Muscle of leg (tissue), 3 donors: ENCODE measurements at regions not wholly inside any gene's neighbourhood (a gene's known extent, or its start where the extent isn't known, plus 50 kb on each side); places are given as distances from the start of the nearest gene placed in this dataset.
A peak's percentile ranks its signal among the peaks of the same experiment; 100 is the strongest.

Experiments used
- DNase-seq: peaks from one replicate; pipeline ENCODE4 v3.0.0; 2013
- H3K27ac ChIP-seq: one replicate; pipeline ENCODE4 v1.5.1; 2013; ENCODE audit warnings: mild to moderate bottlenecking, low read length, control low read depth
- H3K27me3 ChIP-seq: one replicate; pipeline ENCODE4 v1.6.1; 2013; ENCODE audit warnings: low read length; ENCODE audit not compliant: control insufficient read depth, insufficient read depth
- H3K36me3 ChIP-seq: one replicate; pipeline ENCODE4 v1.6.1; 2013; ENCODE audit warnings: low read length; ENCODE audit not compliant: control insufficient read depth, insufficient read depth
- H3K4me1 ChIP-seq: one replicate; pipeline ENCODE4 v1.6.1; 2013; ENCODE audit warnings: low read length; ENCODE audit not compliant: control insufficient read depth, insufficient read depth
- H3K4me3 ChIP-seq: one replicate; pipeline ENCODE4 v1.5.1; 2013; ENCODE audit warnings: low read length, control low read depth
- H3K9me3 ChIP-seq: replicated peaks from 2 replicates; pipeline ENCODE4 v1.6.1; 2013; ENCODE audit warnings: low read depth, low read length; ENCODE audit not compliant: control insufficient read depth
- WGBS: methylation state at CpG from one replicate; pipeline ENCODE4 v1.1.5; 2013; ENCODE audit warnings: missing lambda C conversion rate; ENCODE audit not compliant: insufficient coverage; 5-methylcytosine and 5-hydroxymethylcytosine counted together

GRCh38 chr1:163928651-163929050 lies 606.9 kb downstream of the NUF2 start:
- Histone ChIP-seq H3K4me3 (no peak overlapping the region), H3K9me3 (no peaks in the 10 kb centered on the region), H3K36me3 (no peaks in the 10 kb centered on the region), H3K27me3 (no peaks in the 10 kb centered on the region), H3K4me1 (no peaks in the 10 kb centered on the region), H3K27ac (no peak overlapping the region)
- peak; percentile 70 for DNase-seq

GRCh38 chr1:163932901-163933300 lies 611.1 kb downstream of the NUF2 start:
- no peak overlapping the region for H3K27ac ChIP-seq
- DNase-seq: no peak
- no peaks in the 10 kb centered on the region for H3K36me3 ChIP-seq
- no peaks in the 10 kb centered on the region for H3K9me3 ChIP-seq
- no peaks in the 10 kb centered on the region for H3K27me3 ChIP-seq
- H3K4me1 ChIP-seq: no peaks in the 10 kb centered on the region
- 56% methylated on average over 1 of the region's 3 CpGs for WGBS
- H3K4me3 ChIP-seq: no peak overlapping the region

GRCh38 chr1:163933437-163933836 lies 611.7 kb downstream of the NUF2 start:
- H3K27me3 ChIP-seq: no peaks in the 10 kb centered on the region
- H3K36me3 ChIP-seq: no peaks in the 10 kb centered on the region
- WGBS: 38% methylated on average over 1 of the region's 3 CpGs
- no peaks in the 10 kb centered on the region for H3K4me1 ChIP-seq
- no peak overlapping the region for H3K27ac ChIP-seq
- no peak overlapping the region for H3K4me3 ChIP-seq
- H3K9me3 ChIP-seq: no peaks in the 10 kb centered on the region
- no peak for DNase-seq

- no peak overlapping the region for H3K4me3 ChIP-seq
- no peak for DNase-seq
- WGBS: 100% methylated on average over 1 of the region's 3 CpGs
- H3K27ac ChIP-seq: no peak overlapping the region
- no peaks in the 10 kb centered on the region for H3K4me1 ChIP-seq
- H3K27me3 ChIP-seq: no peaks in the 10 kb centered on the region
- H3K9me3 ChIP-seq: no peaks in the 10 kb centered on the region
- H3K36me3 ChIP-seq: no peaks in the 10 kb centered on the region
Measured at GRCh38 chr1:163935738-163936374, 614.1 kb downstream of the NUF2 start.

GRCh38 chr1:163959622-163960021 lies 599.4 kb upstream of the PBX1 start:
- no peak overlapping the region for H3K4me3 ChIP-seq
- H3K4me1 ChIP-seq: no peaks in the 10 kb centered on the region
- no peak overlapping the region for H3K27ac ChIP-seq
- no peak for DNase-seq
- no CpG with 5 or more reads among the region's 1 CpG for WGBS
- H3K9me3 ChIP-seq: peaks cover 11% of the 10 kb centered on the region
- no peaks in the 10 kb centered on the region for H3K36me3 ChIP-seq
- no peaks in the 10 kb centered on the region for H3K27me3 ChIP-seq

GRCh38 chr1:163970151-163970550 lies 588.8 kb upstream of the PBX1 start:
- Histone ChIP-seq H3K4me3 (no peak overlapping the region), H3K36me3 (no peaks in the 10 kb centered on the region), H3K27ac (no peak overlapping the region), H3K27me3 (no peaks in the 10 kb centered on the region), H3K9me3 (no peaks in the 10 kb centered on the region), H3K4me1 (no peaks in the 10 kb centered on the region)
- WGBS: no CpG with 5 or more reads among the region's 2 CpGs
- no peak for DNase-seq

GRCh38 chr1:163970699-163971098 lies 588.3 kb upstream of the PBX1 start:
- no peaks in the 10 kb centered on the region for H3K27me3 ChIP-seq
- H3K9me3 ChIP-seq: no peaks in the 10 kb centered on the region
- H3K4me3 ChIP-seq: no peak overlapping the region
- H3K27ac ChIP-seq: no peak overlapping the region
- WGBS: no CpG with 5 or more reads among the region's 4 CpGs
- no peak for DNase-seq
- H3K36me3 ChIP-seq: no peaks in the 10 kb centered on the region
- H3K4me1 ChIP-seq: no peaks in the 10 kb centered on the region

- DNase-seq: no peak
- H3K4me3 ChIP-seq: no peak overlapping the region
- no peaks in the 10 kb centered on the region for H3K4me1 ChIP-seq
- no peaks in the 10 kb centered on the region for H3K9me3 ChIP-seq
- no peaks in the 10 kb centered on the region for H3K27me3 ChIP-seq
- no peak overlapping the region for H3K27ac ChIP-seq
- no peaks in the 10 kb centered on the region for H3K36me3 ChIP-seq
Measured at GRCh38 chr1:163973586-163973985, 585.4 kb upstream of the PBX1 start.

- no peak for DNase-seq
- Histone ChIP-seq H3K9me3 (no peaks in the 10 kb centered on the region), H3K4me1 (no peaks in the 10 kb centered on the region), H3K27ac (no peak overlapping the region), H3K4me3 (no peak overlapping the region), H3K27me3 (no peaks in the 10 kb centered on the region), H3K36me3 (no peaks in the 10 kb centered on the region)
- no CpG with 5 or more reads among the region's 2 CpGs for whole genome bisulfite sequencing
Measured at GRCh38 chr1:163974120-163974519, 584.9 kb upstream of the PBX1 start.

GRCh38 chr1:163980394-163980793 lies 578.6 kb upstream of the PBX1 start:
- no peak overlapping the region for H3K27ac ChIP-seq
- DNase-seq: no peak
- H3K4me3 ChIP-seq: no peak overlapping the region
- H3K27me3 ChIP-seq: no peaks in the 10 kb centered on the region
- no peaks in the 10 kb centered on the region for H3K9me3 ChIP-seq
- H3K4me1 ChIP-seq: no peaks in the 10 kb centered on the region
- no peaks in the 10 kb centered on the region for H3K36me3 ChIP-seq
- WGBS: no CpG with 5 or more reads among the region's 1 CpG

GRCh38 chr1:163981500-163982030 lies 577.4 kb upstream of the PBX1 start:
- Histone ChIP-seq H3K9me3 (no peaks in the 10 kb centered on the region), H3K27me3 (no peaks in the 10 kb centered on the region), H3K36me3 (no peaks in the 10 kb centered on the region), H3K27ac (no peak overlapping the region), H3K4me1 (no peaks in the 10 kb centered on the region), H3K4me3 (no peak overlapping the region)
- WGBS: no CpG with 5 or more reads among the region's 2 CpGs
- DNase-seq: no peak
